Sigmoid colon (tissue), 4 donors: ENCODE measurements at regions not wholly inside any gene's neighbourhood (a gene's known extent, or its start where the extent isn't known, plus 50 kb on each side); places are given as distances from the start of the nearest gene placed in this dataset.

Experiments
- EP300 ChIP-seq, 4 donors: sonication (generic); formaldehyde crosslinking; IDR thresholded peaks; one replicate each; pipeline ENCODE4 v1.6.1; 2017; ENCODE audit warnings: antibody characterized with exemption in 4 of 4
- POLR2A ChIP-seq, 2 donors: fragments of 450-650 bp; IDR thresholded peaks; one replicate each; pipeline ENCODE4 v1.6.1; 2016; ENCODE audit warnings: antibody characterized with exemption in 2 of 2, mild to moderate bottlenecking in 2 of 2, moderate library complexity in 2 of 2
- TF ChIP-seq, protein P1 (sequence below), 4 experiments: fragments of 450-650 bp in 3 of 4; fragments of 200-600 bp in 1 of 4; IDR thresholded peaks; one replicate each; pipeline ENCODE4 v1.5.1; 2016 to 2019; ENCODE audit warnings: antibody characterized with exemption in 4 of 4, mild to moderate bottlenecking in 3 of 4, moderate library complexity in 2 of 4

DNA sequence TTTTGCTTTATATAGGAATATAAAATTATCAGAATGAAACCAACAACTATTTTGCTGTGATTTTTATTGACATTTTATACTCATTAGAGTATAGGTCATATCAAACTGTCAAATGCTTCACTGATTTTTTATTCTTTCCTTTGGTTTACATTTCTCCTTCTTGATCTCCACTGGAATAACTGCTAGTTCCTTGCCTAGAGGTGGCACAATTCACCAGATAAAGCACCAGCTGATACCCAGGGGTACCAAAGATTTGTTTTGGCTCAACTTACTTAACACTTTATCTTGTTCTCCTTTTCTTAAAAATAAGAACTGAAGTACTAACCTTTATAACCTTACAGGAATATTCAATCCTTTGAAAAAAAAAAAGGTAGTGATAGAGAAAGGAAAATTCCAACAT, 725.1 kb upstream of the CHORDC1 start:
- TF ChIP-seq, protein P1, sequence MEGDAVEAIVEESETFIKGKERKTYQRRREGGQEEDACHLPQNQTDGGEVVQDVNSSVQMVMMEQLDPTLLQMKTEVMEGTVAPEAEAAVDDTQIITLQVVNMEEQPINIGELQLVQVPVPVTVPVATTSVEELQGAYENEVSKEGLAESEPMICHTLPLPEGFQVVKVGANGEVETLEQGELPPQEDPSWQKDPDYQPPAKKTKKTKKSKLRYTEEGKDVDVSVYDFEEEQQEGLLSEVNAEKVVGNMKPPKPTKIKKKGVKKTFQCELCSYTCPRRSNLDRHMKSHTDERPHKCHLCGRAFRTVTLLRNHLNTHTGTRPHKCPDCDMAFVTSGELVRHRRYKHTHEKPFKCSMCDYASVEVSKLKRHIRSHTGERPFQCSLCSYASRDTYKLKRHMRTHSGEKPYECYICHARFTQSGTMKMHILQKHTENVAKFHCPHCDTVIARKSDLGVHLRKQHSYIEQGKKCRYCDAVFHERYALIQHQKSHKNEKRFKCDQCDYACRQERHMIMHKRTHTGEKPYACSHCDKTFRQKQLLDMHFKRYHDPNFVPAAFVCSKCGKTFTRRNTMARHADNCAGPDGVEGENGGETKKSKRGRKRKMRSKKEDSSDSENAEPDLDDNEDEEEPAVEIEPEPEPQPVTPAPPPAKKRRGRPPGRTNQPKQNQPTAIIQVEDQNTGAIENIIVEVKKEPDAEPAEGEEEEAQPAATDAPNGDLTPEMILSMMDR (IDR thresholded peaks at IDR 0.05), result no peak
- TF ChIP-seq POLR2A (IDR thresholded peaks at IDR 0.05), result no peak
- no peak for TF ChIP-seq EP300 (IDR thresholded peaks at IDR 0.05)
